22Rv1 (cell line): ENCODE measurements at regions not wholly inside any gene's neighbourhood (a gene's known extent, or its start where the extent isn't known, plus 50 kb on each side); places are given as distances from the start of the nearest gene placed in this dataset.

Experiments
- CTCF ChIP-seq: fragments of 450-650 bp; IDR thresholded peaks from 2 replicates; pipeline ENCODE4 v1.5.1; 2017; ENCODE audit warnings: mild to moderate bottlenecking
- ZFX ChIP-seq: fragments of 450-650 bp; IDR thresholded peaks from 2 replicates; pipeline ENCODE4 v1.6.1; 2017; ENCODE audit warnings: antibody characterized with exemption, borderline replicate concordance

- TF ChIP-seq CTCF: no peak
- no peak for TF ChIP-seq ZFX
These were observed 172.1 kb upstream of the IL12A start for GRCh38 chr3:159816512-159816911.
